Thymus (tissue), 11 donors: ENCODE measurements at regions not wholly inside any gene's neighbourhood (a gene's known extent, or its start where the extent isn't known, plus 50 kb on each side); places are given as distances from the start of the nearest gene placed in this dataset.

Experiments used
- DNase-seq, 9 donors: peaks; one replicate each; pipeline ENCODE4 v3.0.0-alpha.2; 2013; ENCODE audit warnings: low spot score in 9 of 9, low read depth in 6 of 9, missing footprints in 1 of 9
- H3K27ac ChIP-seq, 2 donors: one replicate each; pipeline ENCODE4 v1.5.1; 2013; ENCODE audit warnings: control low read depth in 1 of 2, low read depth in 1 of 2, low read length in 1 of 2, mild to moderate bottlenecking in 1 of 2, moderate library complexity in 1 of 2
- H3K27me3 ChIP-seq, 2 donors: one replicate each; pipeline ENCODE4 v1.5.1; 2013; ENCODE audit warnings: low read length in 1 of 2; ENCODE audit not compliant: control insufficient read depth in 2 of 2, insufficient read depth in 1 of 2
- H3K36me3 ChIP-seq, 2 donors: one replicate each; pipeline ENCODE4 v1.5.1; 2013; ENCODE audit warnings: low read length in 1 of 2, mild to moderate bottlenecking in 1 of 2, moderate library complexity in 1 of 2; ENCODE audit not compliant: control insufficient read depth in 2 of 2, insufficient read depth in 2 of 2
- H3K4me1 ChIP-seq, 2 donors: one replicate each; pipeline ENCODE4 v1.5.1; 2013; ENCODE audit warnings: low read length in 2 of 2; ENCODE audit not compliant: control insufficient read depth in 2 of 2, insufficient read depth in 2 of 2
- H3K4me3 ChIP-seq, 2 donors: one replicate each; pipeline ENCODE4 v1.5.1; 2013; ENCODE audit warnings: low read length in 2 of 2, control low read depth in 1 of 2, mild to moderate bottlenecking in 1 of 2
- H3K9me3 ChIP-seq, 2 donors: one replicate each; pipeline ENCODE4 v1.5.1; 2013; ENCODE audit warnings: low read length in 1 of 2, mild to moderate bottlenecking in 1 of 2; ENCODE audit not compliant: control insufficient read depth in 2 of 2, insufficient read depth in 1 of 2
- WGBS: extraction: QIAGEN DNeasy Blood & Tissue Kit; methylation state at CpG from one replicate; pipeline ENCODE4 v1.1.7; 2013; 5-methylcytosine and 5-hydroxymethylcytosine counted together
- donor health status: healthy.

GRCh38 chr5:20498102-20498501, 510.1 kb upstream of the CDH18 start:
- no peaks in the 10 kb centered on the region for H3K9me3 ChIP-seq
- no peaks in the 10 kb centered on the region for H3K36me3 ChIP-seq
- H3K4me3 ChIP-seq: no peak overlapping the region
- WGBS: 96% methylated on average over 1 of the region's 1 CpG
- no peaks in the 10 kb centered on the region for H3K27me3 ChIP-seq
- H3K4me1 ChIP-seq: no peaks in the 10 kb centered on the region
- H3K27ac ChIP-seq: no peak overlapping the region
- DNase-seq: no peak

- no peak for DNase-seq
- Histone ChIP-seq H3K4me1 (no peaks in the 10 kb centered on the region), H3K27me3 (no peaks in the 10 kb centered on the region), H3K27ac (no peak overlapping the region), H3K36me3 (no peaks in the 10 kb centered on the region), H3K9me3 (no peaks in the 10 kb centered on the region), H3K4me3 (no peak overlapping the region)
- WGBS: 93% methylated on average over 2 of the region's 2 CpGs
These were observed 509.4 kb upstream of the CDH18 start for GRCh38 chr5:20497356-20497755.

- Histone ChIP-seq H3K27ac (no peak overlapping the region), H3K9me3 (no peaks in the 10 kb centered on the region), H3K4me3 (no peak overlapping the region), H3K36me3 (no peaks in the 10 kb centered on the region), H3K4me1 (no peaks in the 10 kb centered on the region), H3K27me3 (no peaks in the 10 kb centered on the region)
- 92% methylated on average over 5 of the region's 5 CpGs for WGBS
- no peak for DNase-seq
These were observed 506.7 kb upstream of the CDH18 start for GRCh38 chr5:20494706-20495105.

GRCh38 chr5:20486826-20487225, 498.8 kb upstream of the CDH18 start:
- H3K27ac ChIP-seq: no peak overlapping the region
- H3K36me3 ChIP-seq: no peaks in the 10 kb centered on the region
- 86% methylated on average over 4 of the region's 4 CpGs for WGBS
- no peak overlapping the region for H3K4me3 ChIP-seq
- no peak for DNase-seq
- H3K4me1 ChIP-seq: no peaks in the 10 kb centered on the region
- no peaks in the 10 kb centered on the region for H3K27me3 ChIP-seq
- no peaks in the 10 kb centered on the region for H3K9me3 ChIP-seq

- H3K36me3 ChIP-seq: no peaks in the 10 kb centered on the region
- H3K27ac ChIP-seq: no peak overlapping the region
- DNase-seq: no peak
- H3K4me1 ChIP-seq: no peaks in the 10 kb centered on the region
- H3K9me3 ChIP-seq: no peaks in the 10 kb centered on the region
- no peaks in the 10 kb centered on the region for H3K27me3 ChIP-seq
- 96% methylated on average over 1 of the region's 1 CpG for WGBS
- no peak overlapping the region for H3K4me3 ChIP-seq
These were observed 488.0 kb upstream of the CDH18 start for GRCh38 chr5:20476016-20476415.

- H3K4me3 ChIP-seq: no peak overlapping the region
- no peaks in the 10 kb centered on the region for H3K4me1 ChIP-seq
- H3K27me3 ChIP-seq: no peaks in the 10 kb centered on the region
- no peak for DNase-seq
- H3K27ac ChIP-seq: no peak overlapping the region
- H3K9me3 ChIP-seq: no peaks in the 10 kb centered on the region
- H3K36me3 ChIP-seq: no peaks in the 10 kb centered on the region
- WGBS: 100% methylated on average over 1 of the region's 1 CpG
These were observed 483.0 kb upstream of the CDH18 start for GRCh38 chr5:20470997-20471396.

- WGBS: 59% methylated on average over 2 of the region's 2 CpGs
- Histone ChIP-seq H3K4me1 (no peaks in the 10 kb centered on the region), H3K4me3 (no peak overlapping the region), H3K36me3 (no peaks in the 10 kb centered on the region), H3K27ac (no peak overlapping the region), H3K9me3 (no peaks in the 10 kb centered on the region), H3K27me3 (no peaks in the 10 kb centered on the region)
- no peak for DNase-seq
These were observed 481.8 kb upstream of the CDH18 start for GRCh38 chr5:20469792-20470191.

GRCh38 chr5:20469390-20469789, 481.4 kb upstream of the CDH18 start:
- Histone ChIP-seq H3K4me1 (no peaks in the 10 kb centered on the region), H3K27ac (no peak overlapping the region), H3K4me3 (no peak overlapping the region), H3K9me3 (no peaks in the 10 kb centered on the region), H3K36me3 (no peaks in the 10 kb centered on the region), H3K27me3 (no peaks in the 10 kb centered on the region)
- DNase-seq: no peak
- 91% methylated on average over 3 of the region's 3 CpGs for WGBS

GRCh38 chr5:20466512-20466911, 478.5 kb upstream of the CDH18 start:
- 95% methylated on average over 1 of the region's 1 CpG for WGBS
- H3K4me3 ChIP-seq: no peak overlapping the region

GRCh38 chr5:20463206-20463605, 475.2 kb upstream of the CDH18 start:
- Histone ChIP-seq H3K36me3 (no peaks in the 10 kb centered on the region), H3K4me1 (no peaks in the 10 kb centered on the region), H3K27me3 (no peaks in the 10 kb centered on the region), H3K4me3 (no peak overlapping the region), H3K27ac (no peak overlapping the region), H3K9me3 (no peaks in the 10 kb centered on the region)
- WGBS: 90% methylated on average over 4 of the region's 4 CpGs
- no peak for DNase-seq

More at GRCh38 chr5:20466512-20466911, 478.5 kb upstream of the CDH18 start:
- Histone ChIP-seq H3K4me1 (no peaks in the 10 kb centered on the region), H3K36me3 (no peaks in the 10 kb centered on the region), H3K27ac (no peak overlapping the region), H3K9me3 (no peaks in the 10 kb centered on the region), H3K27me3 (no peaks in the 10 kb centered on the region)
- DNase-seq: no peak
